GM19240 (cell line): ENCODE measurements at regions not wholly inside any gene's neighbourhood (a gene's known extent, or its start where the extent isn't known, plus 50 kb on each side); places are given as distances from the start of the nearest gene placed in this dataset.
"Not testable (repeated sequence)": the region's sequence is repeated elsewhere in the genome, so short reads cannot be mapped to it uniquely, and the experiment has no call there.

Experiments used
- DNase-seq: peaks from one replicate; pipeline ENCODE4 v3.0.0; 2011; ENCODE audit warnings: low spot score; ENCODE audit not compliant: insufficient read length

DNA sequence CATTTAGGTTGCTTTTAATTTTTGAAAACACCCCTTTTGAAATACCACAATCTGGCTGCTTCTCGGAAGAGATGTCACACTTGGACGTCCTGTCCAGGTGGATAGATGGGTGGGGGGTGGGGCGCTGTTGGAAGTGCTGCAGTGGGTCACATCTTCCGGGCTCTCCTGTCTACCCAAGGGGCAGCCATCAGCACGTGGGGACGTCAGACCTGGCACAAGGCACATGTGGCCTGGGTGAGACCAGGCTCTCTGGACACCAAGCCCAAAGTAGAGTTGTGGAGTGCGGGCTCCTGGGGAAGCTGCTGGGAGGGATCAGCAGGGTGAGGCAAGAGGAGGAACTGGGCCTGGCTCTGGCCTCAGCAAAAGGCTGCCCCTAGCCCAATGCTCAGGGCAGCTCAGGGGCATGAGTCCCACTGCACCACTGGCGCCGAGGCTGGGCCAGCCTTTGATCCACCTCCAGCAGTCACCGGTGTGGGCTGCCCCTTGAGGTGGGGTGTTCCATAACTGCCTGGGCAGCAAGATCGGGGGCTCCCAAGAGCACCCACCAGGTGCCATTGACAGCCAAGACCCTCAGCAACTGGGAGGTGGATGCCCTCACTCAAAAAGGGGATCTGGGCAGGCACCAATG is 68.6 kb upstream of the CCND1 start:
- DNase-seq: no peak

DNA sequence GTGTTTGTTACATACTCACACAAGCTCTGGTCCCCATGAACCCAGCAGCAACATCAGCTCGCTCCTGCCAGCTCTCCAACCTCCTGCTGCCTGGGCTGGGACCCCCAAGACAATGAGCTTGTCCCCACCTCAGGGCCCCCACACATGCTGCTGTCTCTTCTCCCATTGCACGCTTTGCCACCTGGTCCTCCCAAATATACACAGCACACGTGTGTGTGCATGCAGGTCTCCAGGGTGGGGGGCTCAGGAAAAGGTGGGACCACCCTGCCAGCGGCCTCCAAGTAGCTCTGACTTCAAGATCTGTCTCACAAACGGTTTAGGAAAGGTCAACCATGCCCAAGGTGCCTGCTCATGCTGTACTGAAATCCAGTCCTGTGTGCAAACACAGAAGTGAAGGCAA is 68.1 kb upstream of the CCND1 start:
- DNase-seq: no peak

DNA sequence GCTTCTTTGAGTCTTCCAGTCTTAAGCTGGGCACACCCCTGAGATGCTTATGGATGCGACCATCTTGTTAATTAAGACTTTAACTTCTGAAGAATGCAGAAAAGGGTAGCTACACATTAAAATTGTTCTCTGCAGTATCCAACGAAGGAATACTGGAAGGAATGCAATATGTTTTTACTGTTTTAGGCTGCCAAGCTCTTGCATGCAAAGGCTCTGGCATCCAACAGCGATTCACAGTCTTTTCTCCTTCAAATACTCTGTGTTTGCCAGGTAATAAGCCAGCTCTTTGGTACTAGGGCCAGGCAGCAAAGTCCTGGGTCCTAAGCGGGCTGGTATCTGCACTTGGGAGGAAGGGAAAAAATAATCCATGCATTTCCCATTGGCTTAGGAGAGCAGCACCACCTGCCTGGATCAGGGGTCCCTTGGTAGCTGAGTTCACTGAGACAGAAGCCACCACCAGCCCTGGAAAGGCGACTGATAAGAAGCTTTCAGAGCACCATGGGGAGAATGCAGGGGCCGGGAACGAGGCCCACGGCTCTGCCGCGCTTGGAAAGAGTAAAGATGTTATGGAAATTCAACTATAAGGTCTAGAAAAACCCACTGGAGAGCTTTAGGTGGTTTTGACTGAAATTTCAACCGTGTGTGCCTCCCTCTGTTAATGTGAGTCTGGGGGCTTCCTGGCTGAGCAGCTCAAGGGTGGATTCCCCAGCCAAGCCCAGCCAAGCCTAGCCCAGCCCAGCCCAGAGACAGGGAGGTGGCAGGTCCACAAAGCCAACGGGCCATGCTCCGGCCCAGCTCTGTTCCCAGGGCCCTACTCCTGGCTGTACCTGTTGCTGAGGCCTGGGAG is 67.0 kb upstream of the CCND1 start:
- DNase-seq: no peak

DNA sequence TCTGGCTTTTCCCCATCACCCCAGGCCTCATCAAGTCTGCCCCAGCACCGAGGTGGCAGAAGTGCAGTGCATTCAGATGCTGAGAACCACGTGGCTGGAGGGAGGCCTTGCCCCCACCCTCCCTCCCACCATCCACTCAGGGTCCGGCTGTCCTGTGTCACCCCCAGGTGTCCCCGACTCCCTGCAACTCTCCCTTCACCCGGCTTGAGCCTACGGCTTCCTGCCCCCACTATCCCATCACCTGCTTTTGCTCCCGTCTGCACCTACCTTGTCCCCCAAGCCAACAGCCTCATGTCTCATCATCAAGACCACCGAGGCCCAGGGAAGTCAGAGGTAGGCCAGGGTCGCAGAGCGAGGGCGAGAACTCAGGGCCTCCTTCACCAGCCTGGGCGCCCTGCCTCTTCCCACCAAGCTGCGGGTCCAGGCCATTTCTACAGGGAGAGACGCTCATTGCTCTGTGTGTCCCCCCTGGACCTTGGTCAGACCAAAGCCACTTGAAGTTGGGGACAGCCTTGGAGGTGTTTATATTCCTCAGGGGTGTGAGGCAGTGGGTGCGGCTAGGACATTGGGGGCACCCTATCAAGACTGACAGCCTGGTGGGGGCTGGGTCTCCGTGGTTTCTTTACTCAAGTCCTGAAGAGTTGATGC is 66.2 kb upstream of the CCND1 start:
- no peak for DNase-seq

DNA sequence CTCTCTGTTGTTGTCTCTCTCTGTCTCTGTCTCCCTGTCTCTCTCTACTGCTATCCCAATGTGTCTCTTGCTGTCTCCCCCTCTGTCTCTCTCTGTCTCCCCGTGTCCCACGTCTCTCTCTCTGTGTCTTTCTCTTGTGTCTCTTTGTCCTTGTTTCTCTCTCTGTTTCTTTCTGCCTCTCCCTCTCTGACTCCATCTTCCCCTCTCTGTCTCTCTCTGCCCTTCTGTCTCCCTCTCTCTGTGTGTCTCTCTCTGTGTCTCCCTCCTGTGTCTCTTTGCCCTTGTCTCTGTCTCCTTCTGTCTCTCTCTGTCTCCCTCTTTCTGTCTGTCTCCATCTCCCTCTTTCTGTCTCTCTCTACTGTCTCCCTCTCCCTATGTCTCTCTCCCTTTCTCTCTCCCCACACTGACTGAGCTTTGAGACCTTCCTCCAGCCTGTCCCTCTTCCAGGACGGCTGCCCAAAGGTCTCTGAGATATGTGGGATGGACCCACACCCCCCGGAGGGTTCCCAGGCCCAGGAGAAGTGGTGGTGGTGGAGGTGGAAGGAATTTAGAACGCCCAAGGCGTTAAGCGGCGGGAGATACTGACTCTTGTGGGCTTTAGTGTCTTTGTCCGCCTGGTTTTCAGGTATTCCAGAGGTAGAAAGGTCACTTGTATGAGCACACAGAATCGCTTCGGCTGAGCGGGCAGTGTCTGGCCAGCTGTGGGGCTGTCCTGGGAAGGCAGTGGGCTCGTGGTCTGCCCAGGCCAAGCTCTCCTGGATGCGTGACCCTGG is 65.5 kb upstream of the CCND1 start:
- no peak for DNase-seq

DNA sequence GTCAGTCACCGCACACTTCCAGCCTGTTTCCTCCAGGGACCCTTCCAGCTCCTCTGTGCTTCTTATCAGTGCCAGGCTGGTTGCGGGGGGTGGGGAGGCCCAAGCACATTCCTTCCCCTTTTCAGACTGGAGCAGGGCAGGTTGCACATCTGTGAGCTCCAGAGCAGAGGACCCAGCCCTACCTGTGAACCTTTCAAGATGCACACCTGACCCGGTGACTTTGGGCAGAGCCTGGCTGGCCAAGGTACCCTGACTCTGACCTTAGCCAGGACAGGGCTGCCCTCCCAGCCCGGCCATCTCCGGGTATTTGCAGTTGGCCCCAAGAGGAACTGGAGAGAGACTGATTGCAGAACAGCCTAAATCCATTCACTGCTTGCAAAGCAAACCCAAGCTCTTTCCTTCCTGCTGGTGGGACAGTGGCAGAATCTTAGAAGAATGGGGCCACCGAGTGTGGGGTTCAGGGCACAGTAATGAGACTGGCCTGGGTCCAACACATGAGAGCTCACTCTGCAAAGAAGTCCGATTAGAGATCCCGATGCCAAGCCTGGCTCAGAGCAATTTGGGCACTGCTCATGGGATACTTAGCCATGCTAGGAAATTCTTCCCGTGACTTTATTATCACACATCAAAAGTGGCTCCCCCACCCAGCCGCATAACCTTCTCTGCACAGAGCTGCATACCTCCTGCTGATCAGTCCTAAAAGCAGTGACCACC is 64.7 kb upstream of the CCND1 start:
- no peak for DNase-seq

DNA sequence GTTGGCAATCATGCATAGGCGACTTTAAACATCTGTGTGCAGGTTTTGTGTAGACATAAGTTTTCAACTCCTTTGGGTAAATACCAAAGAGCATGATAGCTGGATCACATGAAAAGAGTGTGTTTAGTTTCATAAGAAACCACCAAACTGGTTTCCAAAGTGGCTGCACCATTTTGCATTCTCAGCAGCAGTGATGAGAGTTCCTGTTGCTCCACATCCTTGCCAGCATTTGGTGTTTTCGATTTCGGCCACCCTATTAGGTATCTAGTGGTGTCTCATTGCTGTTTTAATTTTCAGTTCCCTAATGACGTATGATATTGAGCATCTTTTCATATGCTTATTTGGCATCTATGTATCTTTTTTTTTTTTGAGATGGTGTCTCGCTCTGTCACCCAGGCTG is 62.8 kb upstream of the CCND1 start:
- DNase-seq: no peak

DNA sequence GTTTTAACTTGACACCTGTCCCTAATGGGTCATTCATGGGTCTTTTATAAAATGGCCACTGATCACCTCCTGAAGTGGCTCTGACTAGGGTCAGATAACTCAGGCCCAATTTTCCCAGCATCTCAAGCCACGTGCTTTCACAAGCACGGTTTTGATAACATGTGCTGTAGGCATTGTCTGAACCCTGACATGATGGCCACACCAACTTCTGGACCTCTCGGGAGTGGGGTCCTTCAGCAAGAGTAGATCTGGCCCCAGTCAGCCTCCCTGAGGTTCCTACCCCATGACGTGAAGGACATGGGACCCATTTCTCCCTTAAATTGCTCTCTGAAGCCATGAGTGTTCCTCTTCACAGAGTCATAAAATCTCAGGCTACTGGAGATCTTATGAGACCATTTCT is 60.4 kb upstream of the CCND1 start:
- DNase-seq: no peak

DNA sequence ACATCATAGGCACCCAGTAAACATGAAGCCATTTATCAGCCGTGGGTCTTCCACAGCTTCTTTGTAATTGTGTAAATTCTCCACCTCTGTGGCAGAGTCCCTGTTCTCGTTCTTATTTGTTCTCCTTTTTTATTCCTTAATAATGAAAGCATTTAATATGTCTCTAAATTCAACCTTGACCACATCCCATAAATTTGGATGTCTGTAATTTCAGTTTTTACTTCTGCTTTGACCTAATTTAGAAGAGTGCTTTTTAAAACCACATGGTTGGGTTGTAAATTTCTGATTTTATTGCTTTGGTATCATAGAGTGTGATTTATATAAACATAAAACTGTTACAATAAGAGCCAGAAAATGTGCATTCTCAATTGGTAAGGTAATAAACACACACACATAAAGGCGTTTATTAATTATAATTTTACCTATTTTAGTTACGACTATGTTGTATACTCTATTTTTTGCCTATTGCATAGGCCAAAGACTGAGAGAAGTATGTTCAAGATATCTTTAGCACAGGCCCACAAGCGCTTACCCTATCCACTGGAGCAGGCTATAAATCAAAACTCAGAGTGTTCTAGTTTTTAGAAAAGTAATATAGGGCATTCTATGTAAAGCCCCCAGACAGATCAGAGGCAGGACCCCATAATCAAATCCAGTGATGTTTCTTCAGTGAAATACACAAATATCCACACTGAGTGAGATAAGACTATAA is 58.0 kb upstream of the CCND1 start:
- no peak for DNase-seq

DNA sequence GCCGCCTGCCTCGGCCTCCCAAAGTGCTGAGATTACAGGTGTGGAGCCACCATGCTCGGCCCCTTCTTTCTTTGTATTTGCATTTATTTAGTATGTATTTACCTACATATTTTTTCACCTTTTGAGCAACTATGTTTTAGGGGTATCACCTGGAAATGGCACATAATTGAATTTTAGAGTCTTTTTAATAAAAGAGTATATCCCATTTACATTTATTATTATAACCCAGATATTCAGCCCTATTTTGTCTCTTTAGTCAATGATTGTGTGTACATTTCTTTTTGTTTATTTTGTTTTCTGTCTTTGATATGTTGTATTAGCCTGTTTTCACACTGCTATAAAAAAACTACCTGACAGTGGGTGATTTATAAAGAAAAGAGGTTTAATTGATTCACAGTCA is 56.8 kb upstream of the CCND1 start:
- no peak for DNase-seq

DNA sequence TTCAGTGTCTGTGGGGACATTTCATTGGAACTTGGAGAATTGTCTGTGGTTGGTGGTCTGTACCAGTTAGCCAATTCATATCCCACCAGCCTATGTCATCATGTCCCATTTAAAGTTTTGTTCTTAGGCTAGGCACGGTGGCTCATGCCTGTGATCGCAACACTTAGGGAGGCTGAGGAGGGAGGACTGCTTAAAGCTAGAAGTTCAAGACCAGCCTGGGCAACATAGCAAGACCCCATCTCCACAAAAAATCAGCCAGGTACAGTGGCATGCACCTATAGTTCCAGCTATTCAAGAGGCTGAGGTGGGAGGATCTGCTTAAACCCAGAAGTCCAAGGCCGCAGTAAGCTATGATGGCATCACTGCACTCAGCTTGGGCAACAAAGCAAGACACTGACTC is 55.6 kb upstream of the CCND1 start:
- DNase-seq: no peak

DNA sequence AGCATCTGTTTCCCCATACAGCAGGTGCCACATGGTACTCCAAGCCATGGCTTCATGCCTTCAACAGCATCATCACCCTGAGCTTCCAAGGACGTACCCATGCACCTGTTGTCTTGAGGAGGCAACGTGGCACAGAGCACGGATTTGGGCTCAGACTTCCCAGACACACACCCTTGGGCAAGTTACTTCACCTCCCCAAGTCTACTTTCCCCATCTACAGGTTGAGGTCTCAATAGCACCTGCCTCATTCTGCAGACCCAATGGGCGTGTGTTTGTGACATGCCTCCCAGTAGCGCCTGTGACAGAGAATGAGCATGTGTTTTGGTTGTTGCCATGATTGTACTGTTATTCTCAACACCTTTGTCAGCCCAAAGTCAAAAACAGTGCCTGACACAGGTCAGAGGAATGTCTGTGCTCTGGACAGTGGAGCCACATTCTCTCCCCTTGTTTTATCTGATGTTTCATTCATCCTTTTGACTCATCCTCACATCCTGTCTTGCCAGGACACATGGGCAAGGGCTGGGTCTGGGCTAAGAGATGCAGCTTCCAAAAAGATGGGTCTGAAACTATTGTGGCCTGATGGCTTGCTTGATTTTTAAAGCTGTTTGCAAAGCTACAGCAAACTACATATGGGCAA is 53.4 kb upstream of the CCND1 start:
- DNase-seq: no peak

DNA sequence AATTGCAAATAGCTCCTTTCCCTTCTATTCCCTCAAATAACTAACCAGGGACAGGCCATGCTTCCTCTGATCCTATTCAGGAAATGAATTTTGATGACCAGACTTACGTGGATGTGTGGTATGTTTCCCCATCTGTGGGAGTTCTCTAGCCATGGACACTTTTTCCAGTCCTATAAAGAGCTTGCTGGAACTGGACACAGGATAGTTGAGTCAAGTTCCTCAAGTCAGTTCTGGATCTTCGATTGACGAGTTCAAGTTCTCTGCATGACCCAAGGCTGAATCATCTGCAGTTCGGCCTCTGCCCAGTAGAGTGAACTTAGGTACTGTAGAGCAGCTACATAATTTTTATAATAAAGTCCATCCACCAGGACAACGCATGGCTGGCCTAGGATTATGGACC is 52.7 kb upstream of the CCND1 start:
- DNase-seq: no peak

DNA sequence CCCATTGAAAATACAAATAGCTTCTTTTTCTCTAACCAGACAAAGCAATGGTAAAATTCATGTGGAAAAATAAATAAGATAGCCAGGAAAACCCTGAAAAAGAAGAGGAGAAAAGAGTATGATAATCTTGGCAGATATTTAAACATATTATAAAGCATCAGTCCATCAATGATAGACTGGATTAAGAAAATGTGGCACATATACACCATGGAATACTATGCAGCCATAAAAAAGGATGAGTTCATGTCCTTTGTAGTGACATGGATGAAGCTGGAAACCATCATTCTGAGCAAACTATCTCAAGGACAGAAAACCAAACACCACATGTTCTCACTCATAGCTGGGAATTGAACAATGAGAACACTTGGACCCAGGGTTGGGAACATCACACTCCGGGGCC is 50.9 kb upstream of the CCND1 start:
- DNase-seq: not testable (repeated sequence)
